SK-N-SH (cell line): ENCODE measurements at regions not wholly inside any gene's neighbourhood (a gene's known extent, or its start where the extent isn't known, plus 50 kb on each side); places are given as distances from the start of the nearest gene placed in this dataset.

Experiments
- CTCF ChIA-PET: fragments of 300-600, 350-600 bp; formaldehyde crosslinking; extraction: SDS; loops from one replicate; lab custom pipeline; 2021; lab: Yijun Ruan, JAX
- POLR2A ChIA-PET: fragments of 350-600 bp; sonication (Branson Sonifier 250); formaldehyde crosslinking; extraction: SDS; loops from one replicate; lab custom pipeline; 2020; ENCODE audit warnings: antibody characterized with exemption, inconsistent platforms; lab: Yijun Ruan, JAX
- DNase-seq: peaks from one replicate; pipeline ENCODE4 v3.0.0; 2012
- H2AFZ ChIP-seq: fragments of 200-600 bp; sonication (generic); 2 replicates; pipeline ENCODE4 v1.8.1; 2016; ENCODE audit warnings: antibody characterized with exemption, mild to moderate bottlenecking, low read depth
- H3F3A ChIP-seq: fragments of 200-600 bp; sonication (generic); replicated peaks from 2 replicates; pipeline ENCODE3; 2016; ENCODE audit warnings: antibody characterized with exemption, mild to moderate bottlenecking; ENCODE audit not compliant: insufficient read depth
- H3K27ac ChIP-seq, 2 experiments: fragments of 200-500 bp in 1 of 2; fragments of 200-600 bp in 1 of 2; sonication (Bioruptor generic) in 1 of 2; sonication (generic), shearing (Covaris generic) in 1 of 2; 2 replicates each; pipeline versions ENCODE4 v1.5.1 to v1.6.1; 2014 to 2016; ENCODE audit warnings: low read depth in 2 of 2, inconsistent platforms in 1 of 2, low read length in 1 of 2, mild to moderate bottlenecking in 1 of 2, mixed read lengths in 1 of 2
- H3K27me3 ChIP-seq: fragments of 200-600 bp; sonication (generic), shearing (Covaris generic); 2 replicates; pipeline ENCODE4 v1.6.1; 2016; ENCODE audit warnings: mixed run types; ENCODE audit not compliant: insufficient read depth
- H3K36me3 ChIP-seq, 2 experiments: fragments of 200-500 bp in 1 of 2; fragments of 200-600 bp in 1 of 2; sonication (Bioruptor generic) in 1 of 2; sonication (generic) in 1 of 2; replicated peaks in 1 of 2; 2 replicates each; pipeline versions ENCODE3 to v1.5.1; 2014 to 2016; ENCODE audit warnings: low read length in 1 of 2, mild to moderate bottlenecking in 1 of 2; ENCODE audit not compliant: insufficient read depth in 2 of 2, control insufficient read depth in 1 of 2
- H3K4me1 ChIP-seq, 2 experiments: fragments of 200-500 bp in 1 of 2; fragments of 200-600 bp in 1 of 2; sonication (Bioruptor generic) in 1 of 2; sonication (generic), shearing (Covaris generic) in 1 of 2; 2 replicates each; pipeline versions ENCODE4 v1.5.1 to v1.6.1; 2014 to 2016; ENCODE audit warnings: low read depth in 1 of 2, low read length in 1 of 2, mixed run types in 1 of 2; ENCODE audit not compliant: insufficient read depth in 2 of 2, control insufficient read depth in 1 of 2
- H3K4me2 ChIP-seq: fragments of 200-600 bp; sonication (generic), shearing (Covaris generic); 2 replicates; pipeline ENCODE4 v1.6.1; 2017; ENCODE audit warnings: mixed run types
- H3K4me3 ChIP-seq, 2 experiments: fragments of 200-500 bp in 1 of 2; fragments of 200-600 bp in 1 of 2; sonication (Bioruptor generic) in 1 of 2; sonication (generic), shearing (Covaris generic) in 1 of 2; 2 replicates each; pipeline versions ENCODE4 v1.5.1 to v1.8.1; 2014 to 2016; ENCODE audit warnings: low read depth in 2 of 2, inconsistent platforms in 1 of 2, low read length in 1 of 2, mild to moderate bottlenecking in 1 of 2, mixed read lengths in 1 of 2, moderate library complexity in 1 of 2
- H3K79me2 ChIP-seq: fragments of 200-600 bp; sonication (generic); 2 replicates; pipeline ENCODE4 v1.8.1; 2017; ENCODE audit warnings: mild to moderate bottlenecking; ENCODE audit not compliant: insufficient read depth
- H3K9ac ChIP-seq: fragments of 200-600 bp; sonication (generic); 2 replicates; pipeline ENCODE4 v1.6.1; 2017; ENCODE audit warnings: mixed run types
- H3K9me2 ChIP-seq: fragments of 200-600 bp; sonication (generic); 2 replicates; pipeline ENCODE4 v1.6.1; 2017; ENCODE audit warnings: mixed run types
- H3K9me3 ChIP-seq: fragments of 200-600 bp; sonication (generic); 2 replicates; pipeline ENCODE4 v1.6.1; 2017; ENCODE audit warnings: mixed run types, mild to moderate bottlenecking, moderate library complexity
- H4K20me1 ChIP-seq: fragments of 200-600 bp; sonication (generic); 2 replicates; pipeline ENCODE4 v1.6.1; 2017; ENCODE audit warnings: mild to moderate bottlenecking, mixed run types; ENCODE audit not compliant: insufficient read depth
- CTCF ChIP-seq: fragments of 200-600 bp; sonication (generic); IDR thresholded peaks from 2 replicates; pipeline ENCODE4 v1.6.1; 2017; ENCODE audit warnings: antibody characterized with exemption, mild to moderate bottlenecking, moderate library complexity
- EP300 ChIP-seq, 2 experiments: IDR thresholded peaks; 2 replicates each; pipeline versions ENCODE4 v1.4.0 to v1.6.1; 2012; ENCODE audit warnings: borderline replicate concordance in 1 of 2, low read depth in 1 of 2, low read length in 1 of 2
- FOSL2 ChIP-seq: IDR thresholded peaks from 2 replicates; pipeline ENCODE4 v1.4.0; 2012; ENCODE audit warnings: low read depth, mild to moderate bottlenecking, moderate library complexity, borderline replicate concordance
- MAX ChIP-seq: IDR thresholded peaks from 2 replicates; pipeline ENCODE4 v1.4.0; 2012; ENCODE audit warnings: low read depth
- MXI1 ChIP-seq: IDR thresholded peaks from 2 replicates; pipeline ENCODE4 v1.6.1; 2012; ENCODE audit warnings: mild to moderate bottlenecking, low read depth, low read length, improper control_type of control experiment
- NRF1 ChIP-seq: IDR thresholded peaks from 2 replicates; pipeline ENCODE4 v1.6.1; 2012; ENCODE audit warnings: low read depth, mild to moderate bottlenecking, low read length
- POLR2AphosphoS5 ChIP-seq: IDR thresholded peaks from 2 replicates; pipeline ENCODE4 v1.6.1; 2012; ENCODE audit warnings: low read depth, low read length
- RFX5 ChIP-seq: IDR thresholded peaks from 2 replicates; pipeline ENCODE4 v1.6.1; 2012; ENCODE audit warnings: mild to moderate bottlenecking, improper control_type of control experiment, low read length
- RXRA ChIP-seq: IDR thresholded peaks from 2 replicates; pipeline ENCODE4 v1.4.0; 2012; ENCODE audit warnings: low read depth, mild to moderate bottlenecking, borderline replicate concordance
- TAF1 ChIP-seq: IDR thresholded peaks from 2 replicates; pipeline ENCODE4 v1.6.1; 2012; ENCODE audit warnings: low read depth, mild to moderate bottlenecking, low read length, moderate library complexity, borderline replicate concordance
- USF1 ChIP-seq: IDR thresholded peaks from 2 replicates; pipeline ENCODE4 v1.4.0; 2012; ENCODE audit warnings: low read depth, borderline replicate concordance
- USF2 ChIP-seq: fragments of 150-350 bp; IDR thresholded peaks from 2 replicates; pipeline ENCODE4 v1.6.1; 2017; ENCODE audit warnings: antibody characterized with exemption, low read length, low read depth, borderline replicate concordance
- WGBS: methylation state at CpG from one replicate; pipeline ENCODE4 v1.1.6; 2017; ENCODE audit warnings: low lambda C conversion rate; 5-methylcytosine and 5-hydroxymethylcytosine counted together

GRCh38 chr16:52353249-52353648, 193.7 kb downstream of the TOX3 start:
- no peaks in the 10 kb centered on the region for H3K9me3 ChIP-seq
- no peak overlapping the region for H2AFZ ChIP-seq
- WGBS, result 8% methylated on average over 1 of the region's 1 CpG
- no peaks in the 10 kb centered on the region for H3K4me1 ChIP-seq
- no peaks in the 10 kb centered on the region for H3K36me3 ChIP-seq
- H3K4me2 ChIP-seq, result no peak overlapping the region
- no peak for DNase-seq
- no peak overlapping the region for H3K4me3 ChIP-seq
- ChIA-PET CTCF (no interaction called here), POLR2A (no interaction called here)
- H3K27ac ChIP-seq, result no peak overlapping the region
- H3K27me3 ChIP-seq, result no peaks in the 10 kb centered on the region
- H3K9me2 ChIP-seq, result no peaks in the 10 kb centered on the region
- H3K79me2 ChIP-seq, result no peaks in the 10 kb centered on the region
- H3K9ac ChIP-seq, result no peak overlapping the region
- no peak for TF ChIP-seq TAF1
- no peak for TF ChIP-seq MAX
- no peak for TF ChIP-seq MXI1
- TF ChIP-seq RFX5, result no peak
- TF ChIP-seq RXRA, result no peak
- no peak for TF ChIP-seq USF1
- TF ChIP-seq NRF1, result no peak
- no peak for TF ChIP-seq POLR2AphosphoS5
- TF ChIP-seq EP300 (IDR thresholded peaks at IDR 0.05; ENCODE audit: borderline replicate concordance in 1 of 2, low read depth in 1 of 2, low read length in 1 of 2), result no peak
- no peak for TF ChIP-seq CTCF
- H3F3A ChIP-seq, result no peaks in the 10 kb centered on the region
- no peaks in the 10 kb centered on the region for H4K20me1 ChIP-seq

- Histone ChIP-seq H4K20me1 (no peaks in the 10 kb centered on the region), H3K4me2 (no peak overlapping the region), H3K9me3 (no peaks in the 10 kb centered on the region), H3K4me3 (no peak overlapping the region), H3K79me2 (no peaks in the 10 kb centered on the region), H2AFZ (no peak overlapping the region), H3K27me3 (no peaks in the 10 kb centered on the region), H3K9ac (no peak overlapping the region), H3K36me3 (no peaks in the 10 kb centered on the region), H3K27ac (no peak overlapping the region), H3K9me2 (no peaks in the 10 kb centered on the region), H3F3A (no peaks in the 10 kb centered on the region), H3K4me1 (no peaks in the 10 kb centered on the region)
- POLR2A ChIA-PET, result no interaction called here
- no peak for DNase-seq
- CTCF ChIA-PET, result no interaction called here
- 13% methylated on average over 5 of the region's 5 CpGs for WGBS
- TF ChIP-seq FOSL2, result no peak
- TF ChIP-seq USF2, result no peak
These were observed 195.5 kb downstream of the TOX3 start for GRCh38 chr16:52351451-52351850.
